Stimulated activated CD4-positive, alpha-beta T cell treated with anti-CD3 and anti-CD28 coated beads, Interleukin-4, amount 100 ng/mL, for 1 hour (primary cell): ENCODE measurements at regions not wholly inside any gene's neighbourhood (a gene's known extent, or its start where the extent isn't known, plus 50 kb on each side); places are given as distances from the start of the nearest gene placed in this dataset.
"Not testable (repeated sequence)": the region's sequence is repeated elsewhere in the genome, so short reads cannot be mapped to it uniquely, and the experiment has no call there.

Experiments
- DNase-seq: peaks from one replicate; pipeline ENCODE4 v3.0.0-alpha.2; 2020

GRCh38 chr1:149635290-149635899, 51.7 kb downstream of the PPIAL4C start:
- DNase-seq: peak; percentile 26

DNA sequence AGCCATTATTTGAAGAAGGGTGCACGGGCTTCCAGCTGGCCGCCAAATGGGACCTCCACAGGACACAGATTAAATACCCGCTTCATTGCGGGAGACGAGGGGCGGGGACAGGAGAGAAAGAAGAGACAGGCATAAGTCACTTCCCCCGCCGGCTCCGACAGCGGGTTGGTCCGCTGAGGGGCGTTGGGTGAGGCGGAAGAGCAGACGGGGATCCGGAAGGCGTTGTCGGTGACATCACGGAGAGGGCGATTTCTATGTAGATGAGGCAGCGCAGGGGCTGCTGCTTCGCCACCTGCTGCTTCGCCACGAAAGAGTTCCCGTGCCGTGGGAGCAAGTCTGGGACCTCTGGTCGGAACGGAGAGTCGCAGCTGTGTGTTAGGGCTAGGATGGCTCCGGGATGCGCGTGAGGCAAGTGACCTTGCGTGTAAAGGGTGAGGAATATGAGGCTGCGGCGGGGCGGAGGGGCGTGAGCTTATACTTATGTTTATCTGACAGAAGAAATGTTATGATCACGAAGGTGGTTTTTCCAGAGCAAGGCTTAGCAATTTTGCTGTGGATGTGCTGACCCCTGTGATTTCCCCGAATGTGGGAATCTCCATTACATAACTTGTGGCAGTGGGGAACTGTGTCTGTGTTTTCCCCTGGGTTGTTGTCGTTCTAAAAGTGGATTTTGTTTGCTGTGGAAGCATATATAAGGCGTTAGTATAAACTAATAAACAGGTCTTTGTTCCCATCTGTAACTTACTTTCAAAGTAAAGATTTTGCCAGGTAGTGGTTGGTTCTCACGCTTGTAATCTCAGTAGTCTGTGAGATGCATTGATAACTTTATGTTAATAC, 52.9 kb downstream of the PPIAL4C start:
- peak; percentile 86 for DNase-seq

- not testable (repeated sequence) for DNase-seq
These were observed 54.8 kb downstream of the PPIAL4C start for GRCh38 chr1:149638481-149638880.

DNA sequence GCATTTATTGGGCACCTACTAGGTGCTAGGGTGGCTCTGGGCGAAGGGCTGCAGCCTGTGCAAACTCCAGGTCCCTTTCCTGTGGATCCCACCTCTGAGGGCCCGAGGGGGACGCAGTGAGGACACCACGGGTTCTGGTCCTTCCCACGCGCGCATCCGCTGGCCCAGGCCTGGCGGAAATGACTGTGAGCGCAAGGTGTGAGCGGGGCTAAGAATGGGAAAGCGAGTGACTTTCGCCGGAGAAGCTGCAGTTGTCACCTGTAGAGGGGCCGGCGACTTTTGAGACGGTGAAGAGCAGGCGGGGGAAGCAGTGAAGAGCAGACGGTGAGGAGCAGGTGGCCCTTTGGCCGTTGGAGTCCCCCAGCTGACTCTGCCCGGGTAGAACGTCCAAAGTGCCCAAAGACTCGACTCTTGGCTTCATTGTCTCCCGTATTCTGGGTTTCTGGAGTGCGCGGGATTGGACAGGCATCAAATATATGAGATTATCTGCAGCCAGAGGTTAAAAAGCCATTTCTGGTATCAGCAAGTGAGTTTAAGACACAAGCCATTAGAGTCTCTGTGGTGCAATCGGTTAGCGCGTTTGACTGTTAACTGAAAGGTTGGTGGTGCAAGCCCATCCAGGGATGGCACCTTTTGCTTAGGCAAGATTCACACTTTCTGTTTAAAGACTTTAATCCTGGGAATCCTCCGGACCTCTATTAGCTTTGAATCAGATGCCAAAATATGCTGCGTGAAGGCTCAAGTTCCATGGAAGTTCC, 55.4 kb downstream of the PPIAL4C start:
- DNase-seq: not testable (repeated sequence)

DNA sequence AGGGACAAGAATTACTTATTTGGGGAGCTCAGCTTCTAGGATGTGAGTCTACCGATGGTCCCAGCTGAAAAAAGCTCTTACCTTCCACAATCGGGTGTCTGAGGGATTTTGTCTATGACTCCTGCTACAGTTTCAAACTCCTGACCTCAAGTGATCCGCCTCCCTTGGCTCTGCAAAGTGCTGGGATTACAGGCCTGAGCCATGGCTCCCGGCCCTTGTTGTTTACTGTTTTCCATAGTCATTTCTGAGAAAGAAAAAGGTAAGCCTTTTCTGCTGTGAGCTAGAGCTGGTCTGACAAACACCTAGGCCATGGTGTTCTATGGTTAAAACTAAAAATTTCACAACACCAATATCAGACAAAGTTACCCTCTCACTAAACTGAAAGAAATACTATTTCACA, 57.5 kb downstream of the PPIAL4C start:
- not testable (repeated sequence) for DNase-seq

GRCh38 chr1:149644818-149645217, 61.2 kb downstream of the PPIAL4C start:
- not testable (repeated sequence) for DNase-seq

- not testable (repeated sequence) for DNase-seq
These were observed 62.8 kb downstream of the PPIAL4C start for GRCh38 chr1:149646360-149647017.

GRCh38 chr1:149647018-149647373, 63.3 kb downstream of the PPIAL4C start:
- DNase-seq: peak; percentile 16

- DNase-seq: not testable (repeated sequence)
These were observed 74.1 kb downstream of the PPIAL4C start for GRCh38 chr1:149657750-149658149.

DNA sequence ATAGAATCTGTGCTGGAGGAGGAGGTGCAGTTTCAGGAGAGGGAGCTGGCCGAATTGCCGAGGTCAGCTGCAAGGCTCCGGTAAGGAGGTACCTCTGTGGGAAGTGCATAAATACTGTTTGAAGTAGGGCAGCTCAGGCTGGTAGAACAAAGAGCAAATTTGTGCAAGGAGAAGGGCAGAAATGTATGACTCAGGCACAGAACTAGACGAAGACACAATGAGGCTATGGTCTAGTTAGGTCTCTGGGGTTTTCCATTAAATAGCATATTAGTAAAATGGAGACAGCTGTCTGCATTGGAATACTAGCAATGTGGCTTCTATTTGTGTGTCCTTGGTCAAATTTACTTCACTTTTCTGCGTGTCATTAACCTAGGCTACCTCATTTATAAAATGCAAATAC, 74.5 kb downstream of the PPIAL4C start:
- DNase-seq: not testable (repeated sequence)

DNA sequence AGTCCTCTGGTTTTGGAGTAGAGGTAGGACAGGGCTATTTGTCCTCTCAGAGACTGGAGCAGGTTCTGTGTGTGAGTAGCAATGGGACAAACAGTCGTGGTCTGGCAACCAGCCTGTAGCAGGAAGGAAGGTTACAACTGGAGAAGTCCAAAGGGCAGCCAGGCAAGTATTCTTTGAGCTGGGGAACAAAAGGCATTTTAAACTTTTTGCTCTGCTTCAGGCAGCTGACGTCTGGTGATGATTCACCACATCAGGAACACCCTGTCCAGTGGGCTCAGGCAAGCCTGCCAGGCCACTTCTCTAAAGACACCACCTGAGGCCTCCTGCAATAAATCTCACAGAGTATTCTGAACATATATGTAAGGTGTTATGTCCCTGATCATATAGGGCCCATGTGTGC, 81.0 kb downstream of the PPIAL4C start:
- DNase-seq: not testable (repeated sequence)

GRCh38 chr1:149665033-149665432, 81.4 kb downstream of the PPIAL4C start:
- DNase-seq: not testable (repeated sequence)

DNA sequence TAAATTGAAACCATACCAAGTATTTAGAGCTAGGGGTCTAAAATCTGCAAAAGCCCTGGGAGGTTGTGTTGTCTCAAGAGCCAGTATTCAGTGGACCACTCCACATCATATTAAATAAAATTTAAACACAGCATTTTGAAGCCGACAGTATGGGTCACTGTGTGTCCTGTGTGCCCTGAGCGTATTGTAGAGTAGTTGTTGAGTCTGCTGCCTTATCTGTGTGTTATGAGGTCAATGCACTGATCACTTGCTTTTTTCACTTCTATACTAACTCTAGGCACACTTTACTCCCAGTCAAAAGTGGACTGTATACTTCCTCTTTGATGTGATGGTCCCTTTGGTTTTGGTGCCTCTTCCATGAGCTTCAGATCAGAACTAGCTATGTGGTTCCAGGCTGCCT, 81.9 kb downstream of the PPIAL4C start:
- DNase-seq: not testable (repeated sequence)

- not testable (repeated sequence) for DNase-seq
These were observed 89.7 kb downstream of the PPIAL4C start for GRCh38 chr1:149673231-149673909.

- DNase-seq: not testable (repeated sequence)
These were observed 91.3 kb downstream of the PPIAL4C start for GRCh38 chr1:149674921-149675320.

- not testable (repeated sequence) for DNase-seq
These were observed 93.7 kb downstream of the PPIAL4C start for GRCh38 chr1:149677359-149677758.

- not testable (repeated sequence) for DNase-seq
These were observed 95.8 kb upstream of the FCGR1A start for GRCh38 chr1:149686593-149687238.

GRCh38 chr1:149691399-149691798, 91.1 kb upstream of the FCGR1A start:
- not testable (repeated sequence) for DNase-seq

DNA sequence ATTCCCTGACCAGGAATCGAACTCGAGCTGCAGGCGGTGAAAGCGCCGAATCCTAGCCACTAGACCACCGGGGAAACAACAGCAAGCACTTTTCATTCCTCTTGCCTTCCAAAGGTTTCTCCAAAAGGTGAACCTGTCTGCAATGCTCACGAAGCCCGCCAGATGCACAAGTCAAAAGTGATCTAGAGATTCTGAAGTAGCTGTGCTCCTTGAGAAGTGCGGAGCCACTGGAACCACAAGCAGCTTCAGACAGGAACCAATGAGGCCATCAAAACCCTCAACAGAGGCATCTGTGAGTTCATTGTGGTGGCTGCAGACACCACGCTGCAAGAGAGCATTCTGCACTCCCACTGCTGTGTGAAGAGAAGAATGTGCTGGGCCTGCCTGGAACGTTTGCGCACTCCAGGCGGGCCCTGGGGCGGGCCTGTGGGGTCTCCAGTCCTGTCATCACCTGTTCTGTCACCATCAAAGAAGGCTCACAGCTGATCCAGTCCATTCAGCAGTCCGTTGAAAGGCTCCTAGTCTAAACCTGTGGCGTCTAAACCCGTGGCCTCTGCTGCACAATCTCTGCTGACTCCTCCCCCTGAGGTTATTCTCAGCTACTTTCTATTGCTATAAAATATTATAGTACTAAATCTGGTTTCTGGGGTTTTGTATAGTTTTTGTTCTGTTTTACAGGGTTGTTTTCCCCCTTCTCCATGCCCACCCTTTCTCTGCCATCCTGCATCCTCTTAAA, 89.5 kb upstream of the FCGR1A start:
- not testable (repeated sequence) for DNase-seq

- DNase-seq: not testable (repeated sequence)
These were observed 87.4 kb upstream of the FCGR1A start for GRCh38 chr1:149695066-149695465.

GRCh38 chr1:149700220-149700619, 82.3 kb upstream of the FCGR1A start:
- peak; percentile 2 for DNase-seq
